NOMO-1 treated with dmso at 0.1 percent for 144 hours (cell line): ENCODE measurements at regions not wholly inside any gene's neighbourhood (a gene's known extent, or its start where the extent isn't known, plus 50 kb on each side); places are given as distances from the start of the nearest gene placed in this dataset.
"Not testable (repeated sequence)": the region's sequence is repeated elsewhere in the genome, so short reads cannot be mapped to it uniquely, and the experiment has no call there.

Source experiments
- DNase-seq: peaks from one replicate; lab custom pipeline; 2025; ENCODE audit not compliant: unreplicated experiment; lab: John Stamatoyannopoulos, UW

GRCh38 chr6:51129043-51129442, 310.4 kb downstream of the TFAP2B start:
- no peak for DNase-seq

- no peak for DNase-seq
Observed at GRCh38 chr6:51137777-51138176, 319.1 kb downstream of the TFAP2B start.

GRCh38 chr6:51139950-51140385, 321.3 kb downstream of the TFAP2B start:
- DNase-seq, result no peak

GRCh38 chr6:51141080-51141479, 322.4 kb downstream of the TFAP2B start:
- no peak for DNase-seq

- DNase-seq, result no peak
Observed at GRCh38 chr6:51147756-51148155, 329.1 kb downstream of the TFAP2B start.

GRCh38 chr6:51152594-51152993, 333.9 kb downstream of the TFAP2B start:
- no peak for DNase-seq

- no peak for DNase-seq
Observed at GRCh38 chr6:51153109-51153508, 334.4 kb downstream of the TFAP2B start.

GRCh38 chr6:51154925-51155324, 336.3 kb downstream of the TFAP2B start:
- DNase-seq, result not testable (repeated sequence)

- DNase-seq, result not testable (repeated sequence)
Observed at GRCh38 chr6:51159260-51159659, 340.6 kb downstream of the TFAP2B start.

- DNase-seq, result no peak
Observed at GRCh38 chr6:51161752-51162151, 343.1 kb downstream of the TFAP2B start.

- DNase-seq, result no peak
Observed at GRCh38 chr6:51163843-51164529, 345.3 kb downstream of the TFAP2B start.

- no peak for DNase-seq
Observed at GRCh38 chr6:51166914-51167313, 348.2 kb downstream of the TFAP2B start.

- DNase-seq, result no peak
Observed at GRCh38 chr6:51167468-51167867, 348.8 kb downstream of the TFAP2B start.

- no peak for DNase-seq
Observed at GRCh38 chr6:51182827-51183226, 364.2 kb downstream of the TFAP2B start.

GRCh38 chr6:51184046-51184445, 365.4 kb downstream of the TFAP2B start:
- no peak for DNase-seq

GRCh38 chr6:51193163-51193562, 374.5 kb downstream of the TFAP2B start:
- not testable (repeated sequence) for DNase-seq

- DNase-seq, result no peak
Observed at GRCh38 chr6:51199105-51199552, 380.5 kb downstream of the TFAP2B start.

- no peak for DNase-seq
Observed at GRCh38 chr6:51199733-51200260, 381.1 kb downstream of the TFAP2B start.

- no peak for DNase-seq
Observed at GRCh38 chr6:51200676-51201075, 382.0 kb downstream of the TFAP2B start.

- not testable (repeated sequence) for DNase-seq
Observed at GRCh38 chr6:51202653-51203052, 384.0 kb downstream of the TFAP2B start.

GRCh38 chr6:51203504-51203903, 384.8 kb downstream of the TFAP2B start:
- no peak for DNase-seq

- DNase-seq, result not testable (repeated sequence)
Observed at GRCh38 chr6:51206686-51207085, 388.0 kb downstream of the TFAP2B start.

GRCh38 chr6:51209651-51210050, 391.0 kb downstream of the TFAP2B start:
- DNase-seq, result no peak
